Fibroblast of lung (primary cell): ENCODE measurements at regions not wholly inside any gene's neighbourhood (a gene's known extent, or its start where the extent isn't known, plus 50 kb on each side); places are given as distances from the start of the nearest gene placed in this dataset.

Experiments
- CTCF ChIP-seq, 2 donors: IDR thresholded peaks in 1 of 2; conservative IDR thresholded peaks in 1 of 2; 1 replicate in 1 of 2; 2 replicates in 1 of 2; pipeline ENCODE4 v1.5.1; 2011 to 2012; ENCODE audit warnings: low read length in 2 of 2, control low read depth in 1 of 2, inconsistent platforms in 1 of 2, low read depth in 1 of 2, mild to moderate bottlenecking in 1 of 2
- EZH2 ChIP-seq: IDR thresholded peaks from 2 replicates; pipeline ENCODE4 v1.5.1; 2012; ENCODE audit warnings: low read length, control low read depth, mild to moderate bottlenecking; ENCODE audit errors: missing control alignments

GRCh38 chr1:229896306-229896705 lies 170.7 kb upstream of the GALNT2 start:
- TF ChIP-seq CTCF (conservative IDR thresholded peaks at IDR 0.05 in 1 of 2, IDR thresholded peaks at IDR 0.05 in 1 of 2; ENCODE audit: low read depth in 1 of 2, low read length in 2 of 2) (no peak), EZH2 (no peak)
